NB4 (cell line): ENCODE measurements at regions not wholly inside any gene's neighbourhood (a gene's known extent, or its start where the extent isn't known, plus 50 kb on each side); places are given as distances from the start of the nearest gene placed in this dataset.

Source experiments
- CTCF ChIP-seq: IDR thresholded peaks from one replicate; pipeline ENCODE4 v1.5.1; 2012; ENCODE audit warnings: low read depth, low read length
- MYC ChIP-seq: IDR thresholded peaks from 2 replicates; pipeline ENCODE4 v1.6.1; 2011; ENCODE audit warnings: low read depth, low read length

- peak; percentile 81 for TF ChIP-seq CTCF
- no peak for TF ChIP-seq MYC
These were observed 69.0 kb upstream of the RERGL start for GRCh38 chr12:18158774-18159557.
